Left forelimb (tissue), 1 donor: ENCODE measurements at regions not wholly inside any gene's neighbourhood (a gene's known extent, or its start where the extent isn't known, plus 50 kb on each side); places are given as distances from the start of the nearest gene placed in this dataset.
"Not testable (repeated sequence)": the region's sequence is repeated elsewhere in the genome, so short reads cannot be mapped to it uniquely, and the experiment has no call there.

Source experiments
- DNase-seq: peaks from one replicate; pipeline ENCODE4 v3.0.0-alpha.2; 2018; ENCODE audit warnings: low spot score

DNA sequence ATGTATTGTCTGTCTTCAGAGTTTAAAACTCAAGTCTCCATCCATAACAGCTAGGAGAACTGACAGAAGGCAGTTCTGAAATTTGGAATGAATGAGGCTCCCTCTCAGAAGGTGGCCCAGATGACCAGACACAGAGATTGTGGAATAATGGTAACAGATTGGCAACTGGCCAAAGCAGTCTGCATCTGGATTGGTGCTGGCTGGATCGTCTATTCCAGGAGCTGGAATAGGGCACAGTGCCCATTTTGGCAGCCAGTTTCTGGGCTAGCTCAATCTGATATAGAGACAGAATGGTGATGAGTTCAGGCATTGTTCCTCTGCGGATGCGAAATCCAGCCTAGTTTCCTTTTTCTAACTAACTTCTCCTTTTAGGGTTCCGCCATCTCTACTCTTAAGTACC lies 851.7 kb downstream of the PDCD6IP start:
- no peak for DNase-seq

DNA sequence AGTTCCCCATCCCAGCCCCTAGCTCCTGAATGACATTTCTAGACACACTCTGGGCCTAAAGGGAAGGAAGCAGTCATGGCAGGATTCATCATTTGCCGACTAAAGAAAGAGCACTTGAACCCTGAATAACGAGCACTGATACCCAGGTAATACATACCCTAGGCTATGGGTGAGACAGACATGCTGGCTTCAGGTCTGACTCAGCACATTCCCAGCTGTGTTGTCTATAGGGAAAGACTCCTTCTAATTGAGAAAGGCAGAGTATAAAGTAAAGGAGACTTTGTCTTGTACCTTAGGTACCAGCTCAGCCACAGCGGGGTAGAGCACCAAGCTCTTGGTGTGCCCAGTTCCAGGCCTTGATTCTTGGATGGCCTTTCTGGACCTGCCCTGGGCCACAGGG lies 870.5 kb downstream of the PDCD6IP start:
- DNase-seq: no peak

DNA sequence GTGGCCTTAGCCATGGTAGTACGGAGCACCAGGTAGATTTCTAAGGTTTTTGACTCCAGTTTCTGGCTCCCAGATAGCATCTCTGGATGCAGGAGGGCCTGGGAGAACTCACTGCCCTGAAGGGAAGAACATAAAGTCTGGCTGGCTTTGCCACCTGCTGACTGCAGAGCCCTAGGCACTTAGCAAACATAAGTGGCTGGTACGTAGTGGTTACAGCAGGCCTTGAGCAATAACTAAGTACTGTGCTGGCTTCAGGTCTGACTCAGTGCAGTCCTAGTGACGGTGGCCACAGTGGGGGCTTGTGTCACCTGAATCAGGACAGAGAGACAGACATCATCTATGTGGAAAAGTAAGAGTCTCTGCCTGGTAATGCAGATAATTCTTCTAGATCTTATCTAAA lies 871.1 kb downstream of the PDCD6IP start:
- DNase-seq: no peak

DNA sequence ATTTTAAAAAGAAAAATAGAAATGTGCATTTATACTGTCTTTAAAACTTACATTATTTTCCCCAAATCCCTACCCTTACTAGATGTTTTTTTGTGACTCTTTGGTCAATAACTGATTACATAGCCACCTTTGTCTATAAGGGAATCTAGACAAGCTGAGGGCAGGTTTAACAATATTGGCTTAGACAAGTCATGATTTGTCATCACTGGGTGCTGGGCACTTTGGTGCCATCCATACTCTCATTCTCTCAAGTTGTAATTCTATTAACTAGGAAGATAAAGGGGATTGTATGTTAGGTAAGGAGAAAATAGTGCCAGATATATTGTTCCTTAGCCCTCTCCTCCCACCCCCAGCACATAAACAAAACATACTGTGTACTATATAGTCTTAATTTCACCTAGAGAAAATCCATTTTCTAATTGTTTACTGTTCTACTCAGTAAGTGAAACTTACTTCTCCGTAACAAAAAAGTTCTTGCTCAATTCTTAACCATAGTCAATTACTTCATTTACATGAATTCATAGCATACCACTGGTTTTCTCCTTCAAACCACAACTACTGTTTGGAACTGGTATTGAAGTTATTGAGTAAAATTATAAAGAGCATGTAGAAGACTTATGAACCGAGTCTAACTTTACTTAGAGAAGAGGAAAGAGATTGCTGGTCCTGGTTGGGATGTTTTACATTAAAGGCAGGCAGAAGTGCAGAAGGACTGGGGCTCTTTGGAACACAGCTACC lies 877.1 kb downstream of the PDCD6IP start:
- DNase-seq: no peak

DNA sequence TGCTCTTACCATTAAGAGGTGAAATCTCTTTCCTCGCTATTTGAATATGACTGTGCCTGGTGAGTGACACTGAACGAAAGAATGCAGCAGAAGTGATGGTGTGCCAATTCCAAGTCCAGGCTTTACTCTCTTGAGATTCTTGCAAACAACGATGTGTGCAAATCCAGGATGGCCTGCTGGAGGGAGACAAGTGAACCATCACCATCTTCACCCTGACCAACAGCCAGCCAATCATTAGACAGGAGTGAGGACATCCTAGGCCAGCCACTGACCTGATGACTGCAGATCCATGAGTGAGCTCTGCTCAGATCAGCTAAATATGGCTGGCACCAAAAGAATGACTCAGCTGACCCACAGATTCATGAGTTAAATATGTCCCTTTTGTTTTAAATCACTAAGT lies 878.0 kb downstream of the PDCD6IP start:
- no peak for DNase-seq

DNA sequence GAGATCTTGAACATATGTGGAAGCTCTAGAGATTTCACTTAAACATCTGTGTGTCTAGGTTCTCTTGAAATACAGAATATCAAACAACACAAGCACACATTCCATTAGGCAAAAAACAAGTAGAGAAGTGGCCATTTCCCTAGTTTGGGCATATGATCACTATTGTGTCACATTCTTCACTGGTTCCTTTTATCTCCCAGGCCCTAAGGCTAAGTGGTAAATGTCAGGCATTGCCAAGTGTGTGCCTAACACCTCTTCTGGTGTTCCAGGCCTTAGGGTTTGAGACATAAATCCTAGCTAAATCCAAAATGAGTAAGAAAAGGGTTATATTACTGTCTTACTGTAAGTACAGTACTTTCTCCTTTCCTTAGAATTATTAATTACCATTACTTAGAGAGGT lies 880.1 kb downstream of the PDCD6IP start:
- no peak for DNase-seq

DNA sequence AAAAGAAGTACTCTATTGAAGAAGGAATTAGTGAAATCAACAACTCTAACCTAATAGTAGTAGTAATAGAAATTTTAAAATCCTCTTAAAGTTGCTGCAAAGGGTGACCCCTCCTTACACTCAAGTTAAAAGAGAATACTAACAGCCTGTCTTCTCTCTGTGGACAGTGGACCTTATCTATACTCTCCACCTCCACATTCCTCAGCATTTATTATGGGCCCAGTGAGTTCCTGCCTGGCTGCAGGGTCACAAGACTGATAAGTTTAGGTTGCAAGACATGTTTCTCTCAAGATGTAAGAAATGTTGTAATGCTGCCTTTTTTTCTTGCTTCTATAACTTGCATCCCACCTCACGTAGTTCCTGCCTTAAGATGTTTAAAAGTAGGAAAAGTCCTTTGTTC lies 880.6 kb downstream of the PDCD6IP start:
- not testable (repeated sequence) for DNase-seq

DNA sequence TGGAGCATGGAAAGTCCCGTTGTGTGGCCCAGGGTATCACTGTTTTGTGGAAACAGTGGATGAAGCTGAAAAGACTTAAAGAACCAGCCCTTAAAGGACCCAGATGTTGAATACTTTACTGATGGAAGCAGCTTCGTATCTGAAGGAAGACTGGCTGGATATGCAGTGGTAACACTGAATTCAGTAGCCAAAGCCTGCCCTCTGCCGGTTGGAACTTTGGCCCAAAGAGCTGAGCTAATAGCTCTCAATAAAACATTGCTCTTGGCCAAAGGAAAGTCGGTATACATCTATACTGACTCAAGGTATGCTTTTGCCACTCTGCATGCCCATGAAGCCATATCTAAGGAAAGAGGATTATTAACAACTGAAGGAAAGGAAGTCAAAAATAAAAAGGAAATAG lies 885.4 kb downstream of the PDCD6IP start:
- DNase-seq: no peak

DNA sequence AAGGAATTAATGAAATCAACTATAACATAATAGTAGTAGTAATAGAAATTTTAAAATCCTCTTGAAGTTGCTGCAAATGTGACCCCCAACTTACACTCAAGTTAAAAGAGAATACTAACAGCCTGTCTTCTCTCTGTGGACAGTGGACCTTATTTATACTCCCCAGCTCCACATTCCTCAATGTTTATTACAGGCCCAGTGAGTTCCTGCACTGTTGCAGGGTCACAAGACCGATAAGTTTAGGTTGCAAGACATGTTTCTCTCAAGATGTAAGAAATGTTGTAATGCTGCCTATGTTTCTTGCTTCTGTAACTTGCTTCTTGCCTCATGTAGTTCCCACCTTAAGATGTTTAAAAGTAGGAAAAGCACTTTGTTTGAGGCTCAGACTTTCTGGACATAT lies 888.1 kb downstream of the PDCD6IP start:
- DNase-seq: no peak

DNA sequence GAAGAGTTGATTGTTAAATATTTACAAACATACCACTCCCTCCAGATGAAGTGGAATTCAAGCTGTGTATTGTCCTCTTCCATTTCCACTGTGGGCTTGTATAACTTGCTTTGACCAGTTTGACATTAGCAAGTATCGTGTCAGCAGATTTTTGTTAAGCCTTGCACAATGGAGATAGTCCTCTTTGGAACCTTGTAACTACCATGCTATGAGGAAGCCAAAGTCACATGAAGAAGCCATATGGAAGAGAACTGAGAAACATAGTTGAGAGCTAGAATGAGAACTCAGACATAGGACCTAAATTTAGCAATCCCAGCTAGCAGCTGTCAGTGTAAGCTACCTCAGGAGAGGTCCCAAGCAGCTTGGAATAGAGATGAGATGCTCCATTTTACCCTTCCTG lies 889.2 kb downstream of the PDCD6IP start:
- DNase-seq: no peak

DNA sequence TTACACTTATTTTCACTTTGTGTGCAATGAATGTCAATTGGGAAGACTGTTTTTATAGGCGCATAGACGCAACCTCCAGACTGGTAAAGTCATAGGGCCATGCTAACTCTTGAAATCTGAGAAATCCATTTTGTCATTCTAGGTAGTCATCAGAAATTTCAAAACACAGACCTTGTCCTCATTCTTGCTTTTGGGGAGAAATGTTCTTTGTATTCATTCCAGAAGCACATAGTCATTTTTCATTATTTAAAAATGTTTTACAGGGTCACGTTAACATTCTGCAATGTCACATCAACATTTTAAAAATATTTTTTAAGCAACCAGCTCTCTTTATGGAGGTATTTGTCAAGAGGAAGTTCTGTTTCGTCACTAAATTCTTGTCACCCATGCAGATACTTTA lies 898.4 kb downstream of the PDCD6IP start:
- DNase-seq: no peak

DNA sequence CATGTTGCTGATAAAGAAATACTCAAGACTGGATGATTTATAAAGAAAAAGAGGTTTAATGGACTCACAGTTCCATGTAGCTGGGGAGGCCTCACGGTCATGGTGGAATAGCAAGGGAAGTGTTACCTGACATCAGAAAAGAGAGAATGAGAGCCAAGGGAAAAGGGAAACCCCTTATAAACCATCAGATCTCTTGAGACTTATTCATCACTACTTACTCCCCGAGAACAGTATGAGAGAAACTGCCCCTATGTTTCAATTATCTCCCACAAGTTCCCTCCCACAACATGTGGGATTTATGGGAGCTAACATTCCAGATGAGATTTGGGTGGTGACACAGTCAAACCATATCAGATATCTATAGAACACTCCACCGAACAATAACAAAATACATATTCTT lies 904.6 kb downstream of the PDCD6IP start:
- no peak for DNase-seq

DNA sequence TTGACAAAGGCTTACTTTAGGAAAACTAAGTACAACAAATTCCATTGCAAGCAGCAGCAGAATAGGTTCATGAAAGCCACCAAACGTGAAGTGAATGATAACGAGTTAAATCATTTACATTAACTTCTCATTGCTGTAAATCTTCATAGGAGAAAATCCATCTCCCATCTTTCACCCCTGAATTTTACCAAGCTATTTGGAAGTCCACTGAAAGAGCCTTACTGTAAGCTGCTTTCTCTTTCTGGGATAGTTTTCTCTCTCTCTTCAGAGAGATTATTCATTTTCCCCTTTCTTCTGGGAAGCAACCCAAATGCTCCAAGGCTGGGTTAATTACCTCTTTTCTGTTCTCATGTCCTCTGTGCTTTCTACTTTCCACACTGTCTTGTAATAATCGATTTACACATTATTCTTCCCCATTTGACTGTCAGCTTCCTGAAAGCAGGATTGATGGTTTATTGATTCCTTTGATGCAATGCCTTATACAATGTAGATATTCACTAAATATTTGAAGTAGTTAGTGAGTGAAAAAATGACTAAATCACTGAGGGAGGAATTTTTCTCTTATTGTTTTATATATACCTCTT lies 914.3 kb upstream of the ARPP21 start:
- no peak for DNase-seq

DNA sequence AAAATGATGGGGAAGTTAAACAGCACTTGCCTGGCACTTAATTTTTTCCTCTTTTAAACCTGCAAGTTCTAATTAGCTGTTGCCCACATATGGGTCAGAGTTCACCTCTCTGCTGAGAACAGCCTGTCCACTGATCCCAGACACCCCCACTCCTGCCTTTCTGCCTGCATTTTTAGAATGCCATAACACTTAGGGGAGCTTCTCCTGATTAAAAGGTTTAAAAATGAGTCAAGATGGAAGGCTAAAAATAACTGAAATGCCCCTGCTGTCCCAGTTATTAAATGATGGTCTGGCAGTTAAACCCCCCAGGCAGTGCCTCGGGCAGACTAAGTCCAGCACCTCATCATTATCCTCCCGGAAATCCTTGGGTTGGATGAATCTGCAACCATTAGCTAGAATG lies 913.6 kb upstream of the ARPP21 start:
- DNase-seq: no peak

DNA sequence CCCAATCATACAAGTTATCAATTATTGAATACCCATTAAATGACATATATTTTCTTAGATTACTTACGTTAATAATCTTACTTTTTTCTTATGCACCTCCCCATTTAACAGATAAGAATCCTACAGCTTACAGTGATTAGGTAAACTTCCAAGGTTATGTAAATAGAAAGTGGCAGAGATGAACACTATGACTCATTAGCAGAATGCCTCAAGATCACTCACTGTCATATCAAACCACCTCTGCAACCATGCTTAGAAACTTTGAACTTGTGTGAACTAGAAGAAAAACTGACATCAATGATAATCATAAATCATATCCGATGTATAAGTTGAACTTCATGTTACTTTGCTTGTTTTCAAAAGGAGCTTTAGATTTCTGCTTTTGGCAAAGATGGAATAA lies 911.6 kb upstream of the ARPP21 start:
- DNase-seq: no peak

DNA sequence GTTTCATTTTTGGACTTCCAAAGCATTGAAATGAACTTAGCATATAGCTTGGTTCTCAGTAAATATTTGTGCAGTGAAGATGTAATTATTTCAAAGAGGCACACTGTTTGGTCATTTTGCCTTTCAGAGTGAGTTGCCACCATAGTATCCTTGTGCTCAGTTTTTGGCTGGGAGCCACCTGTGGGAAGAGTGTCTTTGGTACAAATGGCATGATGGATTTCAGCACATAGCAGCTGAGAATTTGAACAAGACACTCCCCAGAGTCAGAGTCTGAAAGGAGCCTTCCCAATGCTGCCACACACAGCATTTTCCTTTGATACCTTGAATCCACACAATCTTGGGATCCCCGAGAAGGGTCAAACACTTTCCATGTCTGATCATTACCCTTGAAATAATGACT lies 897.2 kb upstream of the ARPP21 start:
- no peak for DNase-seq

DNA sequence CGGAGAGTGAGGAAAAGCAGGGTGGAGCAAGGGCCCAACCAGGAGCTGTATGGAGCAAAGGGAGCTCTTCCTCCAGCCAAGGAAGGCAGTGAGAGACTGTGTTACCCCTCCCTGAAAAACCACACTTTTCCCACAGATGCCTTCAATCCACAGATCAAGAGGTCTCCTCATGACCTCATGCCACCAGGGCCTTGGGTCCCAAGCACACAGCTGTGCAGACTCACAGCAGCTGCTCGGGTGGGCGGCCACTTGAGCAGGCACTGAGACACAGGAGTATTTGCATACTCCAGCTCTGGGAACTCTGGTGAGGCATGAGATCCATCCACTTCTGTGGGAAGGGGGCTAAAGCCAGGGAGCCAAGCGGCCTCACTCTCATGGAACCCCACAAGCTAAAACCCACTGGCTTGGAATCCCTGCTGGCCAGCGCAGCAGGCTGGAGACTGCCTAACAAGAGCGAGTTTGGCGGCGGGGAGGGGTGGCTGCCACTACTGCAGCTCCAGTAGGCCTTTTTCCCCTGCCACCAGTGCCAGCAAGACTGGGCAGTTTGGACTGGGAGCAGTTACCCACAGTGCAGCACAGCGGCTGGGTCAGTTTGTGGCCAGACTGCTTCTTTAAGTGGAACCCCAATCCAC lies 880.6 kb upstream of the ARPP21 start:
- DNase-seq: no peak

DNA sequence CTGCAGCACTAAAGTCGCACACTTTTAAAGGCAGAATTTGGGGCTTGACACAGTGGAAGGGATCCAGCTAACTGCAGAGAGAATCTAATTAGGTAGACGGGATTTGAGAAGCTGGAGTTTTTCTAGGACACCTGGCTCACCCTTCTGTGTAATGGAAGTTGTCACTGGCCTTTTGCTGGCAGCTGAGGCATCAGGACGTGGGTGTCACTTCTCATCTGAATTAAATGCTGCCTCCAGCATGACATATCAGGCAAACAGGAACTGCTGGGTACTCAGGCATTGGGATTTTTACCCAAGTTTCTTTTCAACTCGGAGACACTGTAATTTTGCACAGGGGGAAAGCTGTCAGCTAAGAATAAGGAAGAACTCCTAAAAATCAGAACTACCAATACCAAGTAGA lies 861.9 kb upstream of the ARPP21 start:
- no peak for DNase-seq

DNA sequence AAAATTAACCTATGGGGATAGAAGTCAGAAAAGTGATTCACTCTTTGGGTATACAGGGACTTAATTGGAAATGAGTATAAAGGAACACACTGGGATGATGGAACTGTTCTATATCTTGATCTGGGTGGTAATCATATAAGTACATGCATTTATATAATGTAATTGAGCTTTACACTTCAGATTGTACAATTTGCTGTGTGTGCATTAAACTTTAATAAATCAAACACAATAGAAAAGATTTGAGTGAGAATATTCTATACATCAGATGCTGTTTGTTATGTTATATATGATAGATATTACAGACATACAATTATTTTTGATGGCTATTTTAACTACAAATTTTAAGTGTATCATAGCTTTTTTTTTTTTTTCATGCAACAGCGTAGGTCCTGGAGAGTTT lies 860.2 kb upstream of the ARPP21 start:
- DNase-seq: no peak

DNA sequence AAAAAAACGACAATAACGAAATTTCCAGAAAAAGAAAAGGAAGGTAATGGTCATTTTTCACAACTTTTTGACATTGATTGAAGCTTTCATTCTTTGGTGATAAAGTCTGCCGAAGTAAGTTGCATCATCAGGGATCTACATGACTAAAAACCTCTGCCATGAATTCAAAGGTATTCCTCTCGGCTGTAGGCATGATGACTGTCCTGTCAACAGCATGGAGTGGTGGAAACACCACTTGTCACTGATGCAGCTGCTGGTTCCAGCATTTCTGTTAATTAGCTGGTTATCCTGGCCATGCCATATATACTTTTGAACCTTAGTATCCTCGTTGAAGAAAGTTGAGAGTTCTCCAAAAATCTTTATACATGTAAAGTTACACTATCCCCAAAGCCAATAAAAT lies 859.0 kb upstream of the ARPP21 start:
- DNase-seq: no peak

DNA sequence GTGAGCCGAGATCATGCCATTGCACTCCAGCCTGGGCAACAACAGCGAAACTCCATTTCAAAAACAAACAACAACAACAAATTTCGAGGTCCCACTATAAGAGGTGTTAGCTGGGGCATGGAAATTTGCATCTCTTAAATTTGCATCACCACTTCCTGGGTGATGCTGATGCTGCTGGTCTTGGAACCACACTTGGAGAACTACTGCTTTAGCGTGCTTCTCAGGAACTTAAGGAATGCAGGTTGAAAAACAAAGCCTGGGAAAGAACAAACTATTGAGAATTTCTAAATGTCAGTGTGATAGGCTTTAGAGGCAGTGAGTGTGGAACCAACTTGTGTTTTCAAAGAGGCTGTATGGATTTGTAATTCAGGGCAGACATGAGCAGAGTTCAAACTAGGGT lies 858.4 kb upstream of the ARPP21 start:
- no peak for DNase-seq

DNA sequence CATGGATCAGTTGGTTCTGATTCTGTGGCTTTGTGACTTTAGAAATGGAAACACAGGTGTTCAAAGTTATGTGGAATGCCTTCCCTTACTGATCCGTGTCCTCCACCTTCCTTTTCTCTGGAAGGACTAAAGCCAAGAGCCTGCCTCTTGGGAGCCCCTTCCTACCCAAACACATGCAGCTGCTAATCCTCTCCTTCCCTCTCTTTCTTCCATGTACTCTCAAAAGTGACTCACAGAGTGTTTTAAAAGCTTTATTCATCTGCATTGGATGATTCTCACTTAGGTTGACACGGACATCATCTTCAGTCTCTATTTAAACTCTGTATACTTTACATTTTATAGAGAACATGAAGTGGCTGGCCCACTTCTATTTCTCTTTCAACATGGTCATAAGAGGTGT lies 856.5 kb upstream of the ARPP21 start:
- no peak for DNase-seq

DNA sequence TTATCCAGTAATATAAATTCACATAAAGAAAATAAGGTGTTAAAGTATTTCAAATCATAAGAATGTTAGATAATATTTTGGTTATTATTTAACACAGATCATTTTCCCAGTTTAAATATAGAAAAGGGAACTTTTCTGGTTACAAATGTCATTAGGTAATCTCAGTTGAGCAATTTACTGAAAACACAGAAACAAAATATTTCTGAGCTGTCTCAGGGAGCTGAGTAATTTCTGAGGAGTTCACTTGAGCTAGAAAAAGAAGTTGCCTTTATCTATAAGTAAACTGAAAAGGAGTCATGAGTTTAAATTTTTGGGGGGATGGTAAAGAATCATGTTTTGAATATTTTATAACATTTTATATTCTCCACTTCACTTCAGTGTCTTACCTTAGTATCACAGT lies 855.4 kb upstream of the ARPP21 start:
- DNase-seq: no peak

DNA sequence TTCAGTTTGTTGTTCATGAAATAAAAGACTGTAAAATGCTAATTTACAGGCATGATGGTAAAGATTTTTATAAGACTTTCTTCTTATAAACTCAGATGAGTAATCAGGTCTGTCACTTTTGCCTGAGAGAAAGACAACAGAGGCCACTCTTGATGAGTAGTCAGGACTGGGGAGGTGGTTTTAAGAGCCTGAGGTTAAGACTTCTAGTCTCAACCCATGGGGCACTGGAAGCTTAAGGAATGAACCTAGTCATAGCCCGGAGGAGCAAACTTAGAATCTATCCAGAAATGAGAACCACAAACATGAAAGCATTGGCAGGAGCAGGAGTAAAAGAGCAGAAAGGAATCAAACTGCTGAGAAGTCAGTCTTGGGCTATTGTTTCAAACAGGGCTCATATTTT lies 846.3 kb upstream of the ARPP21 start:
- DNase-seq: no peak
